Adrenal gland (tissue), 5 donors: ENCODE measurements at regions not wholly inside any gene's neighbourhood (a gene's known extent, or its start where the extent isn't known, plus 50 kb on each side); places are given as distances from the start of the nearest gene placed in this dataset.

Source experiments
- POLR2A ChIP-seq, 2 donors: fragments of 450-650 bp; IDR thresholded peaks; one replicate each; pipeline ENCODE4 v1.6.1; 2017; ENCODE audit warnings: antibody characterized with exemption in 2 of 2, mild to moderate bottlenecking in 2 of 2, moderate library complexity in 1 of 2
- TF ChIP-seq, protein P1 (sequence below), 6 experiments: fragments of 450-650 bp in 4 of 6; fragments of 200-600 bp in 2 of 6; sonication (generic) in 1 of 6; IDR thresholded peaks; 1 replicate in 5 of 6; 2 replicates in 1 of 6; pipeline versions ENCODE4 v1.5.1 to v1.8.0; 2016 to 2021; ENCODE audit warnings: antibody characterized with exemption in 6 of 6, mild to moderate bottlenecking in 2 of 6, moderate library complexity in 1 of 6
- donor health status: DM: no; HTN: no; CAD: no.

DNA sequence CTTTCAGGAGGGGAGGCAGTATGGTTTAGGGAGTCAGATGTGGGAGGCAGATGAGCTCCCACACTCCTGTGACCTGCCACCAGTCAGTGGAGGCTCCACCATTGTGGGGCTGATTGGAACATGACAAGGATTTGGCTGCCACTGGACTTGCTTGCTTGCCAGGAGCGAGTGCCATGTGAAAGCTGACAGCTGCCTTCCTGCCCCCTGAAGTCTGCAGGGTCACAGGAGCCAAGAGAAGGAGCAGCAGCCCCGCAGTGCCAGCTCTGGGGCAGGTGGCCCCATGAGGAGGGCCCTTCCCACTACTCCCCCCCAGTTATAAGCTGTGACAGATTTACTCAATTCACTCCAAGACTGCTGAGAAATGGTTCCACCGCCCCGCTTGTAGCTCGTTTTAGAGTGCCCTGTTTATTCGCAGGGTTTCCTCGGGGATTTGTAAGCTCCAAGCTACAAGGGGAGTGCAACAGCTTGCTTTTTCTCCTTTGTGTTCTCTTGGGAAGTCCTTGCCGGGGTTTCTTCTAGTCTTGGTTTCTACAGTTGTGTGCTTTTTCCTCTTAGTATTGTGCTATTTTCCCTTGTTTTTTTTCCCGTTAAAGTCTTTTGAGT lies 414.3 kb downstream of the MEIS1 start:
- TF ChIP-seq, protein P1, sequence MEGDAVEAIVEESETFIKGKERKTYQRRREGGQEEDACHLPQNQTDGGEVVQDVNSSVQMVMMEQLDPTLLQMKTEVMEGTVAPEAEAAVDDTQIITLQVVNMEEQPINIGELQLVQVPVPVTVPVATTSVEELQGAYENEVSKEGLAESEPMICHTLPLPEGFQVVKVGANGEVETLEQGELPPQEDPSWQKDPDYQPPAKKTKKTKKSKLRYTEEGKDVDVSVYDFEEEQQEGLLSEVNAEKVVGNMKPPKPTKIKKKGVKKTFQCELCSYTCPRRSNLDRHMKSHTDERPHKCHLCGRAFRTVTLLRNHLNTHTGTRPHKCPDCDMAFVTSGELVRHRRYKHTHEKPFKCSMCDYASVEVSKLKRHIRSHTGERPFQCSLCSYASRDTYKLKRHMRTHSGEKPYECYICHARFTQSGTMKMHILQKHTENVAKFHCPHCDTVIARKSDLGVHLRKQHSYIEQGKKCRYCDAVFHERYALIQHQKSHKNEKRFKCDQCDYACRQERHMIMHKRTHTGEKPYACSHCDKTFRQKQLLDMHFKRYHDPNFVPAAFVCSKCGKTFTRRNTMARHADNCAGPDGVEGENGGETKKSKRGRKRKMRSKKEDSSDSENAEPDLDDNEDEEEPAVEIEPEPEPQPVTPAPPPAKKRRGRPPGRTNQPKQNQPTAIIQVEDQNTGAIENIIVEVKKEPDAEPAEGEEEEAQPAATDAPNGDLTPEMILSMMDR (IDR thresholded peaks at IDR 0.05), result no peak
- TF ChIP-seq POLR2A (IDR thresholded peaks at IDR 0.05), result no peak
